ENCODE measurements at regions not wholly inside any gene's neighbourhood (a gene's known extent, or its start where the extent isn't known, plus 50 kb on each side); places are given as distances from the start of the nearest gene placed in this dataset.

DNA sequence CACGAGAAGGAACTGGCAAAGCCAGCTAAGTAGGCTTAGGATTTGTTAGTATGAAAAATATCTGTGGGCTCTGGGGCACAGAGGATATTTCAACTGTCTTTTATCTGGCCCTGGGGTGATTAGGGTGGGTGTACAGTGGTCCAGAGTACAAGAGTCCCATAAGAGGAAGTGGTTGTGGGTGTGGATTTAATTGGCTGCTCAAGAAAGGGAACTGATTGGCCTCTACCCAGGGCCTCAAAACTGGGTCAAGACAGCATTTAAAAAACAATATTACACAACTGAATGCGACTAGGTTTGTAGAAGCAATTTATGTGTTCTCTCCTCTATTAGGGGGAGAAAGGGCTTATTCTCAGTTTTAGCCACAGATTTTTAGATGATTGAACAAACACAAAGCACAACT, 1353.4 kb upstream of the WWC1 start:
- H3K27me3 Mint-ChIP-seq: no peaks in the 10 kb centered on the region
- Histone ChIP-seq H3K9me3 (ENCODE audit: control insufficient read depth in 2 of 2, low read length in 2 of 2) (peaks cover 0 to 11% of the 10 kb centered on the region in 2 experiments), H3K4me1 (ENCODE audit: control insufficient read depth, insufficient read depth, low read length, poor library complexity, severe bottlenecking) (no peaks in the 10 kb centered on the region), H3K27me3 (ENCODE audit: control insufficient read depth, insufficient read depth, low read length) (no peaks in the 10 kb centered on the region), H3K36me3 (ENCODE audit: control insufficient read depth, insufficient read depth, low read length) (no peaks in the 10 kb centered on the region), H3K4me3 (ENCODE audit: low read depth, low read length) (no peak overlapping the region), H3K27ac (ENCODE audit: insufficient read depth, low read length, poor library complexity, severe bottlenecking) (no peak overlapping the region)
- H3K4me3 Mint-ChIP-seq: no peak overlapping the region
- peaks cover 0 to 3% (median 0%) of the 10 kb centered on the region in 4 donors for H3K4me1 Mint-ChIP-seq
- DNase-seq (no peak), ATAC-seq (ENCODE audit: low read depth in 2 of 2) (no peak)
- no peak overlapping the region for H3K27ac Mint-ChIP-seq
- no peaks in the 10 kb centered on the region for H3K36me3 Mint-ChIP-seq
- peaks cover 5 to 20% (median 7%) of the 10 kb centered on the region in 7 donors for H3K9me3 Mint-ChIP-seq

DNA sequence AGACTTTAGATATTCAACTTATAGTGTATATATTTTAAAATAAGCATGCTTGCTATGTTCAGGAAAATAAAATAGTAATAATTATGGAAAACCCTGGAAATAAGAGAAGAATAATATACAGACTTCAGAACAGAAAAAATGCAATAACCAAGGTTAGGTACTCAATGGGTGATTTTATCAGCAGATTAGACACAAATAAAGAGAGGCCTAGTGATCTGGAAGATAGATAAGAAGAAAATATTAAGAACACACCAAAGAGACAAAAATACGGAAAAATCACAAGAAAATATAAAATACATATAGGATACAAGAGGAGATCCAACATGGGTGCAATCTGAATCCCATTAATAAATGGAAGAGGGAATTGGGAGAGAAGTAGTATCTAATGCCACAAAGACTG, 1348.5 kb upstream of the WWC1 start:
- Histone ChIP-seq H3K9me3 (ENCODE audit: control insufficient read depth in 2 of 2, low read length in 2 of 2) (peaks cover 0 to 9% of the 10 kb centered on the region in 2 experiments), H3K27ac (ENCODE audit: insufficient read depth, low read length, poor library complexity, severe bottlenecking) (no peak overlapping the region), H3K4me3 (ENCODE audit: low read depth, low read length) (no peak overlapping the region), H3K36me3 (ENCODE audit: control insufficient read depth, insufficient read depth, low read length) (no peaks in the 10 kb centered on the region), H3K4me1 (ENCODE audit: control insufficient read depth, insufficient read depth, low read length, poor library complexity, severe bottlenecking) (no peaks in the 10 kb centered on the region), H3K27me3 (ENCODE audit: control insufficient read depth, insufficient read depth, low read length) (no peaks in the 10 kb centered on the region)
- no peaks in the 10 kb centered on the region for H3K27me3 Mint-ChIP-seq
- no peak for DNase-seq
- no peaks in the 10 kb centered on the region for H3K4me1 Mint-ChIP-seq
- H3K4me3 Mint-ChIP-seq: no peak overlapping the region
- H3K36me3 Mint-ChIP-seq: no peaks in the 10 kb centered on the region
- H3K9me3 Mint-ChIP-seq: peaks cover 0 to 26% (median 6%) of the 10 kb centered on the region in 7 donors
- H3K27ac Mint-ChIP-seq: no peak overlapping the region
- ATAC-seq (ENCODE audit: low read depth in 2 of 2): no peak

DNA sequence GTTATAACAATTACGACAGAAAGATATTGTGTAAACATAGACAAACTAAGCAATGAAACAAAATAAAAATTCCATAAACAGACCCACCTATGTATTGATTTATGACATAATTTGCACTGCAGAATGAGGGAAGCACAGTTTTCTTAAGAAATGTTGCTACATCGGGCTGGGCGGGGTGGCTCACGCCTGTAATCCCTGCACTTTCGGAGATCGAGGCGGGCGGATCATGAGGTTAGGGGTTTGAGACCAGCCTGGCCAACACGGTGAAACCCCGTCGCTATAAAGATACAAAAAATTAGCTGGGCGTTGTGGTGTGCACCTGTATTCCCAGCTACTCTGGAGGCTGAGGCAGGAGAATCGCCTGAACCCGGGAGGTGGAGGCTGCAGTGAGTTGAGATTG, 1344.4 kb upstream of the WWC1 start:
- no peaks in the 10 kb centered on the region for H3K36me3 Mint-ChIP-seq
- Histone ChIP-seq H3K4me3 (ENCODE audit: low read depth, low read length) (no peak overlapping the region), H3K27me3 (ENCODE audit: control insufficient read depth, insufficient read depth, low read length) (no peaks in the 10 kb centered on the region), H3K27ac (ENCODE audit: insufficient read depth, low read length, poor library complexity, severe bottlenecking) (no peak overlapping the region), H3K9me3 (ENCODE audit: control insufficient read depth in 2 of 2, low read length in 2 of 2) (peaks cover 0 to 6% of the 10 kb centered on the region in 2 experiments), H3K4me1 (ENCODE audit: control insufficient read depth, insufficient read depth, low read length, poor library complexity, severe bottlenecking) (no peaks in the 10 kb centered on the region), H3K36me3 (ENCODE audit: control insufficient read depth, insufficient read depth, low read length) (no peaks in the 10 kb centered on the region)
- ATAC-seq (ENCODE audit: low read depth in 2 of 2) (no peak), DNase-seq (no peak)
- H3K27ac Mint-ChIP-seq: no peak overlapping the region
- no peaks in the 10 kb centered on the region for H3K4me1 Mint-ChIP-seq
- H3K27me3 Mint-ChIP-seq: no peaks in the 10 kb centered on the region
- H3K4me3 Mint-ChIP-seq: no peak overlapping the region
- H3K9me3 Mint-ChIP-seq: peaks cover 0 to 34% (median 4%) of the 10 kb centered on the region in 7 donors

DNA sequence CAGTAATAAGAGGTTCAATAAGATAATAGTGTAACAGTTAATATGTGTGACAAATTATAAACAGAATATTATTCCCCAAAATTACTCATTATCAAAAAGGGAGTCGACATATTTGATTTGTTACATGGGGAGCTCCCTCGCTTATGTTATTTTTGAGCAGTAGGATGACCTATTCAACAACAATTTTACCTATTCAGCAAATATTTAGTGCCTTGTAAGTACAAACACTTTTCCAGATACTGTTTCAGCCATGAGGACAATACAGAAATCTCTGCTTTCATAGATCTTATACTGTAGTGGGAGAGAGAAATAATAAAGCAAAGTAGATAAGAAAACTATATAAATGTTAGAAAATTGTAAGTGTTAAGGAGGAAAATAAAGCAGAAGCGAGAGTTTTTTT, 1342.8 kb upstream of the WWC1 start:
- no peak for ATAC-seq (ENCODE audit: low read depth in 2 of 2)
- no peaks in the 10 kb centered on the region for H3K9me3 ChIP-seq (ENCODE audit: control insufficient read depth in 2 of 2, low read length in 2 of 2)
- H3K4me1 Mint-ChIP-seq: no peaks in the 10 kb centered on the region
- no peaks in the 10 kb centered on the region for H3K27me3 ChIP-seq (ENCODE audit: control insufficient read depth, insufficient read depth, low read length)
- no peak overlapping the region for H3K27ac Mint-ChIP-seq
- H3K9me3 Mint-ChIP-seq: peaks cover 0 to 29% (median 4%) of the 10 kb centered on the region in 7 donors
- no peaks in the 10 kb centered on the region for H3K4me1 ChIP-seq (ENCODE audit: control insufficient read depth, insufficient read depth, low read length, poor library complexity, severe bottlenecking)
- H3K4me3 ChIP-seq (ENCODE audit: low read depth, low read length): no peak overlapping the region
- H3K27ac ChIP-seq (ENCODE audit: insufficient read depth, low read length, poor library complexity, severe bottlenecking): no peak overlapping the region
- DNase-seq: no peak
- no peak overlapping the region for H3K4me3 Mint-ChIP-seq
- H3K36me3 ChIP-seq (ENCODE audit: control insufficient read depth, insufficient read depth, low read length): no peaks in the 10 kb centered on the region
- H3K36me3 Mint-ChIP-seq: no peaks in the 10 kb centered on the region
- H3K27me3 Mint-ChIP-seq: no peaks in the 10 kb centered on the region

DNA sequence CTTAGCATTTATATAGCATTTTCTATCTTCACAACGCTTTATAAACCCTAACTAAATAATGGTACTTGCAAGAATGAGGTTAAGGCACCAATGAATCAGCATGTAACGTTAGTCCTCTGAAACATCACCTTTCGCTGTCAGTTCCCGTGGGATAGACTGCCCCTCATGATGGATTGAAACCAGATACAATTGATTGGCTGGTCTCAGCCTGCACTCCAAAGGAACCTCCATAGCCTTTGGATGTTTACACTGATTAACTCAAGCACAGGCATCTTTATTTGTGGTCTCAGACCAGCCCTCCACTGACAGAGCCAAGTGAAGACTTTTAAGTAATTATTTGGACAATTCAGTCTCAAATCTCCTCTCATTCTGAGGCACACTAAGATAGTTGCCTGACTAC, 1339.4 kb upstream of the WWC1 start:
- H3K36me3 ChIP-seq (ENCODE audit: control insufficient read depth, insufficient read depth, low read length): no peaks in the 10 kb centered on the region
- H3K27me3 ChIP-seq (ENCODE audit: control insufficient read depth, insufficient read depth, low read length): no peaks in the 10 kb centered on the region
- peaks cover 0 to 25% (median 4%) of the 10 kb centered on the region in 7 donors for H3K9me3 Mint-ChIP-seq
- DNase-seq (no peak), ATAC-seq (ENCODE audit: low read depth in 2 of 2) (no peak)
- H3K4me3 ChIP-seq (ENCODE audit: low read depth, low read length): no peak overlapping the region
- H3K4me1 ChIP-seq (ENCODE audit: control insufficient read depth, insufficient read depth, low read length, poor library complexity, severe bottlenecking): no peaks in the 10 kb centered on the region
- no peaks in the 10 kb centered on the region for H3K27me3 Mint-ChIP-seq
- H3K36me3 Mint-ChIP-seq: no peaks in the 10 kb centered on the region
- no peak overlapping the region for H3K4me3 Mint-ChIP-seq
- H3K27ac ChIP-seq (ENCODE audit: insufficient read depth, low read length, poor library complexity, severe bottlenecking): no peak overlapping the region
- H3K4me1 Mint-ChIP-seq: no peaks in the 10 kb centered on the region
- no peaks in the 10 kb centered on the region for H3K9me3 ChIP-seq (ENCODE audit: control insufficient read depth in 2 of 2, low read length in 2 of 2)
- H3K27ac Mint-ChIP-seq: no peak overlapping the region

DNA sequence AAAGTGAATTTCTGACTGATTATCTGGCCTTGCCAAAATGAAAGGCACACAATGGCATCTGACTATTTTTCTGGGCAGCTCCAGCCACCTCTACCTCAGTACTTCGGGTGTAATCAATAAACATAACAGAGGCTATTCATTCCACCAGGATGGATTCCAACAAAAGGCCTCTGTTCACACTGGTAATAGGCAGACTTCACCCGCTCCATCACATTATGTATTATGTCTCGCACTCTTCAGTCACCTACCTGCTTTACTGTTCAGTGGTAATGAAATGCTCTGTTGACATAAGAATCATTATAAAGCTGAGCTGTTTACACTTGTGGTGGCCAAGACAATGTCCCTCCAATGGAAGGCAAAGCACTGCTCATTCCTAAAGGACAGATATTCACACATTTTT, 1333.7 kb upstream of the WWC1 start:
- no peaks in the 10 kb centered on the region for H3K4me1 ChIP-seq (ENCODE audit: control insufficient read depth, insufficient read depth, low read length, poor library complexity, severe bottlenecking)
- ATAC-seq (ENCODE audit: low read depth in 2 of 2): no peak
- H3K4me3 ChIP-seq (ENCODE audit: low read depth, low read length): no peak overlapping the region
- H3K4me1 Mint-ChIP-seq: no peaks in the 10 kb centered on the region
- H3K9me3 ChIP-seq (ENCODE audit: control insufficient read depth in 2 of 2, low read length in 2 of 2): peaks cover 0 to 5% of the 10 kb centered on the region in 2 experiments
- H3K27me3 Mint-ChIP-seq: no peaks in the 10 kb centered on the region
- no peak overlapping the region for H3K27ac Mint-ChIP-seq
- H3K27me3 ChIP-seq (ENCODE audit: control insufficient read depth, insufficient read depth, low read length): no peaks in the 10 kb centered on the region
- H3K9me3 Mint-ChIP-seq: peaks cover 5 to 27% (median 6%) of the 10 kb centered on the region in 7 donors
- no peaks in the 10 kb centered on the region for H3K36me3 Mint-ChIP-seq
- H3K36me3 ChIP-seq (ENCODE audit: control insufficient read depth, insufficient read depth, low read length): no peaks in the 10 kb centered on the region
- H3K4me3 Mint-ChIP-seq: no peak overlapping the region
- DNase-seq: no peak
- H3K27ac ChIP-seq (ENCODE audit: insufficient read depth, low read length, poor library complexity, severe bottlenecking): no peak overlapping the region

DNA sequence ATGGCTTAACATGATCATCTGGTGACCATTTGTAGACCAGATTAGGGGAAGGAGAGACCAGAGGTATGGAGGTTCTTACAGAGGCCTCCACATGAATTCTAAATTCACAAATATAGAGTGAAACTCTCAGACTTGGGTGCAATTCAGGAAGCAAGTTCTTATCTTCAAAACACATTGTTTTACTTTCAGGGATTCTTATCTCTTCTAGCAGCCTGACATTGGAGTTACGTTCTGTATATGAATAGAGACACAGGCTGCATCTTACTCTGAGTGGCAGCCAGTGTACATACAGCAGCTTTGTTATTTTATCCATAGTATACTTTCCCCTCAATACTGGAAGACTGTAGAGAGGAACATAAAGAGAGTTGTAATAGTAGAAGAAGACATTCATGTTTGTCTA, 1331.7 kb upstream of the WWC1 start:
- peaks cover 5 to 27% (median 7%) of the 10 kb centered on the region in 7 donors for H3K9me3 Mint-ChIP-seq
- no peaks in the 10 kb centered on the region for H3K4me1 Mint-ChIP-seq

DNA sequence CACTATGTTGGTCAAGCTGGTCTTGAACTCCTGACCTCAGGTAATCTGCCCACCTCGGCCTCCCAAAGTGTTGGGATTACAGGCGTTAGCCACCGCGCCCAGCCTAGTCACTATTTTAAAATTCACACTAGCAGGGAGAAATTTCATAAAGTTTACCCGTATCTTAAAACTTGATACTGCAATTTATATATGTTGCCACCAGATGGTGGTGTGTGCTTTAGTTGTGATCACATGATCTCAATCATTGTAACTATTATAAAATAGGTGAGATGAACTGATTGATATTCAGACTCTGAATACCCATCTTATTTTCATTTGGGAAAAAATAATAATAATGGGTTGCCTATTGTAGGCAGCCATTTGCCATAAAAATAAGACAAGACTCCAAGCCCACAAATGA, 1330.4 kb upstream of the WWC1 start:
- ATAC-seq (ENCODE audit: low read depth in 2 of 2): no peak
- H3K36me3 Mint-ChIP-seq: no peaks in the 10 kb centered on the region

More for the DNA sequence above, 1331.7 kb upstream of the WWC1 start:
- Mint-ChIP-seq H3K27ac (no peak overlapping the region), H3K4me3 (no peak overlapping the region), H3K27me3 (no peaks in the 10 kb centered on the region), H3K36me3 (no peaks in the 10 kb centered on the region)
- Histone ChIP-seq H3K4me1 (ENCODE audit: control insufficient read depth, insufficient read depth, low read length, poor library complexity, severe bottlenecking) (no peaks in the 10 kb centered on the region), H3K27ac (ENCODE audit: insufficient read depth, low read length, poor library complexity, severe bottlenecking) (no peak overlapping the region), H3K36me3 (ENCODE audit: control insufficient read depth, insufficient read depth, low read length) (no peaks in the 10 kb centered on the region), H3K27me3 (ENCODE audit: control insufficient read depth, insufficient read depth, low read length) (no peaks in the 10 kb centered on the region), H3K9me3 (ENCODE audit: control insufficient read depth in 2 of 2, low read length in 2 of 2) (peaks cover 0 to 5% of the 10 kb centered on the region in 2 experiments), H3K4me3 (ENCODE audit: low read depth, low read length) (no peak overlapping the region)
- no peak for DNase-seq
- ATAC-seq (ENCODE audit: low read depth in 2 of 2): no peak

More for the DNA sequence above, 1330.4 kb upstream of the WWC1 start:
- H3K9me3 ChIP-seq (ENCODE audit: control insufficient read depth in 2 of 2, low read length in 2 of 2): peaks cover 0 to 5% of the 10 kb centered on the region in 2 experiments
- H3K4me3 ChIP-seq (ENCODE audit: low read depth, low read length): no peak overlapping the region
- peaks cover 5 to 34% (median 9%) of the 10 kb centered on the region in 7 donors for H3K9me3 Mint-ChIP-seq
- no peaks in the 10 kb centered on the region for H3K4me1 Mint-ChIP-seq
- no peak for DNase-seq
- no peaks in the 10 kb centered on the region for H3K4me1 ChIP-seq (ENCODE audit: control insufficient read depth, insufficient read depth, low read length, poor library complexity, severe bottlenecking)
- no peaks in the 10 kb centered on the region for H3K36me3 ChIP-seq (ENCODE audit: control insufficient read depth, insufficient read depth, low read length)
- H3K27ac Mint-ChIP-seq: no peak overlapping the region
- H3K27me3 Mint-ChIP-seq: no peaks in the 10 kb centered on the region
- H3K27ac ChIP-seq (ENCODE audit: insufficient read depth, low read length, poor library complexity, severe bottlenecking): no peak overlapping the region
- no peak overlapping the region for H3K4me3 Mint-ChIP-seq
- H3K27me3 ChIP-seq (ENCODE audit: control insufficient read depth, insufficient read depth, low read length): no peaks in the 10 kb centered on the region
